BJ (cell line): ENCODE measurements at regions not wholly inside any gene's neighbourhood (a gene's known extent, or its start where the extent isn't known, plus 50 kb on each side); places are given as distances from the start of the nearest gene placed in this dataset.

Experiments used
- CTCF ChIA-PET: fragments of 350-600 bp; formaldehyde crosslinking; extraction: SDS; loops from one replicate; lab custom pipeline; 2021; ENCODE audit warnings: antibody characterized with exemption, inconsistent platforms; lab: Yijun Ruan, JAX
- POLR2A ChIA-PET: fragments of 300-600 bp; sonication (Branson Sonifier 250); formaldehyde crosslinking; extraction: SDS; loops from one replicate; lab custom pipeline; 2021; ENCODE audit warnings: antibody characterized with exemption; lab: Charles Lee
- DNase-seq: peaks from one replicate; pipeline ENCODE4 v3.0.0-alpha.2; 2011; ENCODE audit warnings: low read depth
- H3K27me3 ChIP-seq: 2 replicates; pipeline ENCODE4 v1.6.0; 2011; ENCODE audit warnings: low read length; ENCODE audit not compliant: control insufficient read depth, insufficient read depth
- H3K36me3 ChIP-seq: 2 replicates; pipeline ENCODE4 v1.5.1; 2011; ENCODE audit warnings: low read length; ENCODE audit not compliant: control insufficient read depth, insufficient read depth
- H3K4me3 ChIP-seq: 2 replicates; pipeline ENCODE4 v1.5.1; 2011; ENCODE audit warnings: low read depth, mild to moderate bottlenecking, control low read depth, low read length
- TF ChIP-seq, protein P1 (sequence below): IDR thresholded peaks from 2 replicates; pipeline ENCODE4 v1.5.1; 2011; ENCODE audit warnings: low read depth, mild to moderate bottlenecking, control low read depth, inconsistent platforms, low read length, moderate library complexity; ENCODE audit not compliant: insufficient read depth

DNA sequence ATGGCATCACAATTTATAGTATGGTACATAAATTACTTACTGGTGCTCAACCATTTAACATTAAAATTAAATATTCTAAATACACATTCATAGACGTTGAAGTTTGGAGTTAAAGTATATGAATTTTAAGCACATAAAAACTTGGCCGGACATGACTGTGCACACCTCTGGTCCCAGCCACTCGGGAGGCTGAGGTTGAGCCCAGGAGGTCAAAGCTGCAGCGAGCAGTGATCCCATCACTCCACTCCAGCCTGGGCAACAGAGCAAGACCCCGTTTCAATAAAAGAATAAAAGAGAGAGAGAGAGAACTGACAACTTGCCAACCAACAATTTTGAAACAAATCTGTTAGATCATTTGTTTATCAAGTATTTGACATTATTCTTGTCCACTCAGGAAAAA, 943.3 kb upstream of the KCND2 start:
- CTCF ChIA-PET, result no interaction called here
- TF ChIP-seq, protein P1, sequence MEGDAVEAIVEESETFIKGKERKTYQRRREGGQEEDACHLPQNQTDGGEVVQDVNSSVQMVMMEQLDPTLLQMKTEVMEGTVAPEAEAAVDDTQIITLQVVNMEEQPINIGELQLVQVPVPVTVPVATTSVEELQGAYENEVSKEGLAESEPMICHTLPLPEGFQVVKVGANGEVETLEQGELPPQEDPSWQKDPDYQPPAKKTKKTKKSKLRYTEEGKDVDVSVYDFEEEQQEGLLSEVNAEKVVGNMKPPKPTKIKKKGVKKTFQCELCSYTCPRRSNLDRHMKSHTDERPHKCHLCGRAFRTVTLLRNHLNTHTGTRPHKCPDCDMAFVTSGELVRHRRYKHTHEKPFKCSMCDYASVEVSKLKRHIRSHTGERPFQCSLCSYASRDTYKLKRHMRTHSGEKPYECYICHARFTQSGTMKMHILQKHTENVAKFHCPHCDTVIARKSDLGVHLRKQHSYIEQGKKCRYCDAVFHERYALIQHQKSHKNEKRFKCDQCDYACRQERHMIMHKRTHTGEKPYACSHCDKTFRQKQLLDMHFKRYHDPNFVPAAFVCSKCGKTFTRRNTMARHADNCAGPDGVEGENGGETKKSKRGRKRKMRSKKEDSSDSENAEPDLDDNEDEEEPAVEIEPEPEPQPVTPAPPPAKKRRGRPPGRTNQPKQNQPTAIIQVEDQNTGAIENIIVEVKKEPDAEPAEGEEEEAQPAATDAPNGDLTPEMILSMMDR, result no peak
- H3K4me3 ChIP-seq, result no peak overlapping the region
- H3K27me3 ChIP-seq, result no peaks in the 10 kb centered on the region
- no peak for DNase-seq
- POLR2A ChIA-PET, result no interaction called here
- H3K36me3 ChIP-seq, result no peaks in the 10 kb centered on the region

DNA sequence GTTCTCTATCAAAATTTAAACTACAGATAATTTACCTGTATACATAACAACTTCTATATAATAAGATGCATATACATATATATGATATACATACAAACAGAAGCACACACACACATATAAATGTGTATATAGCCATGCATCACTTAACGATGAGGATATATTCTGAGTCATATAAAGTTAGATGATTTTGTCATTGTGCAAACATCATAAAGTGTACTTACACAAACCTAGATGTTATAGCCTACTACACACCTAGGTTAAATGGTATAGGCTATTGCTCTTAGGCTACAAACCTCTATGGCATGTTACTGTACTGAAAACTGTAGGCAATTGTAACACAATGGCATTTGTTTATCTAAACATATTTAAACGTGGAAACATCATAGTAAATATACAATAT, 937.6 kb upstream of the KCND2 start:
- ChIA-PET POLR2A (no interaction called here), CTCF (no interaction called here)
- no peak for DNase-seq
- Histone ChIP-seq H3K36me3 (no peaks in the 10 kb centered on the region), H3K4me3 (no peak overlapping the region), H3K27me3 (no peaks in the 10 kb centered on the region)
- TF ChIP-seq, protein P1, result no peak

DNA sequence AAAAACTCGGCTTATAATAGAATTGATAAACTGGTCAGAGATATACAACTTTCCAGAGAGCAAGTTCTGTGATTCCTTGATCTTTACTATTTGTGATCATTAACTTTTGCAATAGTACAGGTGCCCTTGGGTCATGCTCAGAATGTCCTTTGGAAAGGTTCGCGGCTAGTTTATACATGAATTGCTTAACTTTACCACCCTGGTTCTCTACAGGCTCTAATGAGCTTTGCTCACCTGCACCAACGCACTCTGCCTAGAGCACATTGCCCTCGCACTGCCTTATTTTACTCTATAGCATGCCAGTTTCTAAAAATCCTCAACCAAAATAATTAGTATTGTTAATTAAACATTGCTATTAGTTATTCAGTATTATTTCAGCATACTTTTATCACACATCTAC, 931.2 kb upstream of the KCND2 start:
- ChIA-PET POLR2A (no interaction called here), CTCF (no interaction called here)
- no peak for DNase-seq
- TF ChIP-seq, protein P1, result no peak
- Histone ChIP-seq H3K36me3 (no peaks in the 10 kb centered on the region), H3K4me3 (no peak overlapping the region), H3K27me3 (no peaks in the 10 kb centered on the region)

DNA sequence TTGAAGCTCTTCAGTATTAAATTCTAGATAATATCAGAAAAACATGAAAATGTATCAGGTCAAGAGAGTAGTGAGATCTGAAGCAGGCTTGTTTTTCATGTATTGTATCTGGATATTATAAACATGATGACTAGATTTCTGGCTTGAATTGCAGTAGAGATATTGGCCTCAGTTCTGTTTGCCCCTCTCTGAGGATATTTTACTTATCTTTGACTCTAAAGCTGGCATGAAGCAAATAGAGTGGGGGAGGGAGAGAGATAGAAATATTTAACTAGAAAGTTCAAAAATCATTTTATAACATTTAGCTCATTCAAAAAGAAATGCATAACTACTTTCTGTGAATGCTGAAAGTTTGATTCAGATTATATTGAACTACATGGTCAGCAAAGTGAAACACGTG, 929.7 kb upstream of the KCND2 start:
- CTCF ChIA-PET, result no interaction called here
- DNase-seq, result no peak
- no peaks in the 10 kb centered on the region for H3K27me3 ChIP-seq
- POLR2A ChIA-PET, result no interaction called here
- H3K36me3 ChIP-seq, result no peaks in the 10 kb centered on the region
- H3K4me3 ChIP-seq, result no peak overlapping the region
- TF ChIP-seq, protein P1, result no peak

DNA sequence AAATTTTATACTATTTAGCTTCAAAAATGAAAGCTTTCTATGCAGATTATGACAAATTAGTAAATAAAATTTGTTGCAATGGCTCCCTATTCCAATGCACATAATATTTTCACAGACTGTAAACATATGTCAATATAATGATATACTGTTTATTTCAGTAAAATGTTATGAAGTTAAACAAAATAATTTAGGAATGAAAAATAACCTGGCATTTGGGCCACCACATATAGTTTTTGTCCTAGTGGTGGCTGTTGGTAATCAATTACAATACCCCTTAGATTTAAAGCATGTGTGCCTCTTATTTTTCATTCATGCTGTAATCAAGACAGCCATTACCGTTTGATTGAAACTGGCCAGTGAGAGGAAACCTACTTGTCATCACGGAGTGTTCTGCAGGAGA, 928.5 kb upstream of the KCND2 start:
- ChIA-PET POLR2A (no interaction called here), CTCF (no interaction called here)
- TF ChIP-seq, protein P1, result no peak
- Histone ChIP-seq H3K36me3 (no peaks in the 10 kb centered on the region), H3K4me3 (no peak overlapping the region), H3K27me3 (no peaks in the 10 kb centered on the region)
- DNase-seq, result no peak
